HepG2 (cell line): ENCODE measurements at regions not wholly inside any gene's neighbourhood (a gene's known extent, or its start where the extent isn't known, plus 50 kb on each side); places are given as distances from the start of the nearest gene placed in this dataset.

Experiments used
- ATAC-seq: fragments of 200-7000 bp; cut with Tn5 transposase; 3 replicates; pipeline ENCODE4 v1.9.1; 2020; ENCODE audit warnings: mild to moderate bottlenecking, moderate library complexity
- BruUV-seq: library from RNA; stranded (reverse); fragments of 400-500 nt; replicated peaks from 2 replicates; lab custom pipeline; 2021; lab: Mats Ljungman, UMichigan
- CTCF ChIA-PET: fragments of 300-600 bp; formaldehyde crosslinking; extraction: SDS; loops from one replicate; lab custom pipeline; 2021; ENCODE audit warnings: low total read pairs, inconsistent platforms, low intra/inter-chr PET ratio; lab: Yijun Ruan, JAX
- POLR2A ChIA-PET: fragments of 350-600 bp; sonication (Branson Sonifier 250); formaldehyde crosslinking; loops from one replicate; lab custom pipeline; 2020; ENCODE audit warnings: antibody characterized with exemption, inconsistent platforms; lab: Yijun Ruan, JAX
- DNase-seq: peaks from one replicate; pipeline ENCODE4 v3.0.0-alpha.2; 2015; ENCODE audit warnings: low spot score
- FAIRE-seq: peaks from 3 replicates; lab custom pipeline; 2011; peaks lifted over from hg19 to GRCh38; lab: Jason Lieb, UNC
- H2AFZ ChIP-seq: one replicate; pipeline ENCODE4 v1.6.1; 2011; ENCODE audit warnings: low read length, inconsistent platforms
- H3K27ac ChIP-seq: fragments of 300-600 bp; 3 replicates; pipeline ENCODE4 v1.8.0; 2011; ENCODE audit warnings: mixed run types, mild to moderate bottlenecking, mixed read lengths, low read length, inconsistent platforms; ENCODE audit not compliant: insufficient read depth; ENCODE audit errors: extremely low read length
- H3K27me3 ChIP-seq, 2 experiments: fragments of 200-600 bp in 1 of 2; 2 replicates in 1 of 2; 3 replicates in 1 of 2; pipeline versions ENCODE4 v1.6.0 to v1.8.0; 2011; ENCODE audit warnings: low read length in 2 of 2, mild to moderate bottlenecking in 2 of 2, moderate library complexity in 2 of 2, inconsistent platforms in 1 of 2; ENCODE audit not compliant: insufficient read depth in 2 of 2, control insufficient read depth in 1 of 2
- H3K36me3 ChIP-seq, 2 experiments: fragments of 200-600 bp in 1 of 2; replicated peaks in 1 of 2; 2 replicates in 1 of 2; 3 replicates in 1 of 2; pipeline versions ENCODE4 v1.5.1 to v1.8.0; 2011; ENCODE audit warnings: low read length in 2 of 2, inconsistent platforms in 1 of 2; ENCODE audit not compliant: insufficient read depth in 2 of 2, control insufficient read depth in 1 of 2
- H3K4me1 ChIP-seq: 2 replicates; pipeline ENCODE4 v1.5.1; 2012; ENCODE audit warnings: low read length, inconsistent platforms; ENCODE audit not compliant: insufficient read depth
- H3K4me2 ChIP-seq: 2 replicates; pipeline ENCODE4 v1.6.0; 2011; ENCODE audit warnings: low read depth, low read length, inconsistent platforms
- H3K4me3 ChIP-seq, 3 experiments: fragments of 200-600 bp in 1 of 3; sonication (generic), shearing (Covaris generic) in 1 of 3; replicated peaks in 1 of 3; 2 replicates each; pipeline ENCODE4 v1.5.1; 2011 to 2016; ENCODE audit warnings: low read length in 3 of 3, inconsistent platforms in 2 of 3, low read depth in 2 of 3, mild to moderate bottlenecking in 2 of 3, control low read depth in 1 of 3, mixed read lengths in 1 of 3; ENCODE audit not compliant: insufficient read depth in 1 of 3
- H3K79me2 ChIP-seq: one replicate; pipeline ENCODE4 v1.6.1; 2011; ENCODE audit warnings: low read length, inconsistent platforms; ENCODE audit not compliant: insufficient read depth
- H3K9ac ChIP-seq: 2 replicates; pipeline ENCODE4 v1.6.0; 2011; ENCODE audit warnings: mild to moderate bottlenecking, low read depth, low read length, inconsistent platforms; ENCODE audit not compliant: insufficient read depth
- H3K9me3 ChIP-seq: 2 replicates; pipeline ENCODE4 v1.5.1; 2012; ENCODE audit warnings: mild to moderate bottlenecking, low read length
- H4K20me1 ChIP-seq: 2 replicates; pipeline ENCODE4 v1.6.0; 2011; ENCODE audit warnings: inconsistent platforms, mild to moderate bottlenecking, low read length, moderate library complexity; ENCODE audit not compliant: insufficient read depth
- MAFK ChIP-seq, 2 experiments: IDR thresholded peaks in 1 of 2; conservative IDR thresholded peaks in 1 of 2; 2 replicates each; pipeline ENCODE4 v1.6.1; 2011; ENCODE audit warnings: improper control_type of control experiment in 2 of 2, low read length in 2 of 2
- POLR2AphosphoS5 ChIP-seq: IDR thresholded peaks from 2 replicates; pipeline ENCODE4 v1.6.1; 2012; ENCODE audit warnings: low read depth, low read length
- ZNF121 ChIP-seq: sonication (generic); formaldehyde crosslinking; IDR thresholded peaks from 2 replicates; pipeline ENCODE4 v1.5.0; 2020; ENCODE audit warnings: mild to moderate bottlenecking, missing genetic modification reagents
- ZSCAN22 ChIP-seq: sonication (generic); formaldehyde crosslinking; IDR thresholded peaks from 2 replicates; pipeline ENCODE4 v1.4.0; 2020; ENCODE audit warnings: mild to moderate bottlenecking, missing genetic modification reagents
- WGBS: methylation state at CpG from one replicate; pipeline ENCODE4 v1.1.6; 2017; ENCODE audit warnings: low lambda C conversion rate; 5-methylcytosine and 5-hydroxymethylcytosine counted together
- in situ Hi-C: cut with HindIII; loops from 2 replicates; pipeline ENCODE4 v1.10.0; 2017; ENCODE audit warnings: low pct_unique_long_range_greater_than_20kb; ENCODE audit not compliant: extremely low pct_ligation_motif_present
- intact Hi-C: fragments of 100-400 bp; cut with micrococcal nuclease; formaldehyde crosslinking; loops from one replicate; pipeline ENCODE4 v1.10.0; 2022; ENCODE audit not compliant: unreplicated experiment
- TF ChIP-seq, protein P1 (sequence below): fragments of 450-650 bp; IDR thresholded peaks from 2 replicates; pipeline ENCODE4 v1.6.1; 2016

DNA sequence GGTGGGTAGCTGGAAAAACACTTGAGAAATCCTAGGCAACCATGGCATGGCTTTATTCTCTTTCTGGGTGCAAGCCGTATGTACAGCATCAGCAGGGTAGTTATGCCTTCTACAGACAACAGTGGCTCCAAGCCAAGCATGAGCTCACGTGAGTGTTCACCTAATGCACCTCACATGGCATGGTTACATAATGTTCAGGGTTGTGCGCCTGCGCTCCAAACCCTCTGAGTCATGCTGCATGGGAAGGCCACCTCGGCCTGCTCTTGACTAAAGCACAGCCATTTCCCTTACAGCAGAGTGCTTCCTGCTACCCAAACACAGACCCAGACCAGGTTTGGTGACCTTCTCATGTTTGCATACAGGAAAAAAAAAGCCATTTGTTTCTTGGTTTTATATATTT, 96.2 kb downstream of the VIP start (continued):
- no peak for TF ChIP-seq POLR2AphosphoS5
- TF ChIP-seq ZNF121 (CRISPR knock-in tag): no peak

DNA sequence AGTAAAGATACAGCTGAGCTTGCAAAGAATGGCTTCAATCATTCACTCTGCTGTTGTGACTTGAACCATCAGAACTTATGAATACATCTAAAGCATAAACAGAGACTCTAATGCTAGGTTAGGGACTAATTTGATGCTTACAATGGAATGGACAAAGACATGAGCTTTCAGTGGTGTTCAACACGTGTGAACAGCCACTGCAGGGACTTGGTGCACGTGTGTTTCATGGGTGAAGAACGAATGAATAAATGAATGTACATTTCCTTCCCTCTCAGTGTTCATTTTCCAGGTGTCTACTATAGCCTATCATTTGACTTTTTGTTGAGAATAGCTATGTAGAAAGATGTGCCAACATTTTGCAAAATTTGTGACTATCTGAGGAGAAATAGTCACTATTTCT, 98.3 kb downstream of the VIP start:
- no peaks in the 10 kb centered on the region for H3K4me1 ChIP-seq
- no peak overlapping the region for H2AFZ ChIP-seq
- H3K27me3 ChIP-seq: no peaks in the 10 kb centered on the region
- H3K4me2 ChIP-seq: no peak overlapping the region
- ATAC-seq (no peak), DNase-seq (no peak)
- intact Hi-C loops: no loop called here
- H4K20me1 ChIP-seq: no peaks in the 10 kb centered on the region
- no peak overlapping the region for H3K9ac ChIP-seq
- TF ChIP-seq ZSCAN22 (no peak), MAFK (conservative IDR thresholded peaks at IDR 0.05 in 1 of 2, IDR thresholded peaks at IDR 0.05 in 1 of 2; ENCODE audit: low read length in 2 of 2) (peak in 1 of 2 experiments; percentile 21; a peak in 1 of 4 replicates)
- TF ChIP-seq, protein P1, sequence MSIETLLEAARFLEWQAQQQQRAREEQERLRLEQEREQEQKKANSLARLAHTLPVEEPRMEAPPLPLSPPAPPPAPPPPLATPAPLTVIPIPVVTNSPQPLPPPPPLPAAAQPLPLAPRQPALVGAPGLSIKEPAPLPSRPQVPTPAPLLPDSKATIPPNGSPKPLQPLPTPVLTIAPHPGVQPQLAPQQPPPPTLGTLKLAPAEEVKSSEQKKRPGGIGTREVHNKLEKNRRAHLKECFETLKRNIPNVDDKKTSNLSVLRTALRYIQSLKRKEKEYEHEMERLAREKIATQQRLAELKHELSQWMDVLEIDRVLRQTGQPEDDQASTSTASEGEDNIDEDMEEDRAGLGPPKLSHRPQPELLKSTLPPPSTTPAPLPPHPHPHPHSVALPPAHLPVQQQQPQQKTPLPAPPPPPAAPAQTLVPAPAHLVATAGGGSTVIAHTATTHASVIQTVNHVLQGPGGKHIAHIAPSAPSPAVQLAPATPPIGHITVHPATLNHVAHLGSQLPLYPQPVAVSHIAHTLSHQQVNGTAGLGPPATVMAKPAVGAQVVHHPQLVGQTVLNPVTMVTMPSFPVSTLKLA: peak; percentile 99
- TF ChIP-seq, all 625 proteins: peak for 2
- Histone ChIP-seq H3K27ac (no peak overlapping the region), H3K36me3 (no peaks in the 10 kb centered on the region), H3K79me2 (no peaks in the 10 kb centered on the region), H3K9me3 (no peaks in the 10 kb centered on the region), H3K4me3 (no peak overlapping the region)
- ChIA-PET POLR2A (no interaction called here), CTCF (no interaction called here)
- in situ Hi-C loops: no loop called here
- no TSS peak for BruUV-seq
- WGBS: 3% methylated on average over 3 of the region's 3 CpGs
- FAIRE-seq: no peak
